CD14-positive monocyte (primary cell): ENCODE measurements at regions not wholly inside any gene's neighbourhood (a gene's known extent, or its start where the extent isn't known, plus 50 kb on each side); places are given as distances from the start of the nearest gene placed in this dataset.

Experiments used
- DNase-seq, 3 donors: peaks; one replicate each; pipeline ENCODE4 v3.0.0-alpha.2; 2011 to 2022
- H2AFZ ChIP-seq: 2 replicates; pipeline ENCODE4 v1.6.0; 2012; ENCODE audit warnings: mild to moderate bottlenecking, low read depth, low read length, inconsistent platforms; ENCODE audit not compliant: insufficient read depth, poor library complexity, severe bottlenecking
- H3K27ac ChIP-seq, 2 donors: 1 replicate in 1 of 2; 2 replicates in 1 of 2; pipeline ENCODE4 v1.5.1; 2012 to 2013; ENCODE audit warnings: low read length in 2 of 2, control low read depth in 1 of 2, inconsistent platforms in 1 of 2, low read depth in 1 of 2, mild to moderate bottlenecking in 1 of 2
- H3K27me3 ChIP-seq, 2 donors: one replicate each; pipeline versions ENCODE4 v1.6.0 to v1.6.1; 2011 to 2013; ENCODE audit warnings: low read length in 2 of 2; ENCODE audit not compliant: control insufficient read depth in 2 of 2, insufficient read depth in 2 of 2
- H3K36me3 ChIP-seq, 2 donors: replicated peaks in 1 of 2; 1 replicate in 1 of 2; 2 replicates in 1 of 2; pipeline versions ENCODE4 v1.5.1 to v1.6.1; 2012 to 2013; ENCODE audit warnings: low read length in 2 of 2, control low read depth in 1 of 2, inconsistent platforms in 1 of 2, mild to moderate bottlenecking in 1 of 2; ENCODE audit not compliant: insufficient read depth in 2 of 2, control insufficient read depth in 1 of 2
- H3K4me1 ChIP-seq, 2 donors: 1 replicate in 1 of 2; 2 replicates in 1 of 2; pipeline versions ENCODE4 v1.5.1 to v1.6.1; 2012 to 2013; ENCODE audit warnings: low read length in 2 of 2, control low read depth in 1 of 2, inconsistent platforms in 1 of 2, mild to moderate bottlenecking in 1 of 2, moderate library complexity in 1 of 2; ENCODE audit not compliant: insufficient read depth in 2 of 2, control insufficient read depth in 1 of 2
- H3K4me2 ChIP-seq: replicated peaks from 2 replicates; pipeline ENCODE3; 2012; ENCODE audit warnings: low read length, moderate library complexity, mild to moderate bottlenecking; ENCODE audit not compliant: poor library complexity, severe bottlenecking; ENCODE audit errors: extremely low read depth
- H3K4me3 ChIP-seq, 3 experiments: fragments of 200-600 bp in 1 of 3; sonication (generic) in 1 of 3; replicated peaks in 1 of 3; 1 replicate in 2 of 3; 2 replicates in 1 of 3; pipeline ENCODE4 v1.5.1; 2011 to 2013; ENCODE audit warnings: low read length in 3 of 3, mild to moderate bottlenecking in 3 of 3, control low read depth in 2 of 3, low read depth in 2 of 3, inconsistent platforms in 1 of 3, moderate library complexity in 1 of 3
- H3K79me2 ChIP-seq: 2 replicates; pipeline ENCODE4 v1.6.0; 2012; ENCODE audit warnings: mild to moderate bottlenecking, control low read depth, inconsistent platforms, low read length, moderate library complexity; ENCODE audit not compliant: insufficient read depth
- H3K9ac ChIP-seq: 2 replicates; pipeline ENCODE4 v1.6.0; 2017; ENCODE audit warnings: low read length, mild to moderate bottlenecking; ENCODE audit not compliant: insufficient read depth, poor library complexity, severe bottlenecking
- H3K9me3 ChIP-seq, 2 donors: replicated peaks in 1 of 2; 1 replicate in 1 of 2; 2 replicates in 1 of 2; pipeline versions ENCODE4 v1.5.1 to v1.6.1; 2012 to 2013; ENCODE audit warnings: low read length in 2 of 2, control low read depth in 1 of 2; ENCODE audit not compliant: control insufficient read depth in 1 of 2, insufficient read depth in 1 of 2
- H4K20me1 ChIP-seq: 2 replicates; pipeline ENCODE4 v1.6.0; 2012; ENCODE audit warnings: mild to moderate bottlenecking, low read length, control low read depth, moderate library complexity; ENCODE audit not compliant: insufficient read depth
- H3K27ac Mint-ChIP-seq, 7 donors: one replicate each; pipeline ENCODE4 v1.8.0; 2020; ENCODE audit warnings: mild to moderate bottlenecking in 7 of 7, mixed read lengths in 7 of 7, moderate library complexity in 6 of 7, inconsistent platforms in 2 of 7
- H3K27me3 Mint-ChIP-seq, 3 donors: one replicate each; pipeline ENCODE4 v1.8.0; 2021 to 2022; ENCODE audit warnings: low read depth in 3 of 3, mild to moderate bottlenecking in 3 of 3, mixed read lengths in 3 of 3, moderate library complexity in 3 of 3, inconsistent platforms in 1 of 3
- H3K36me3 Mint-ChIP-seq, 2 donors: one replicate each; pipeline ENCODE4 v1.8.0; 2020; ENCODE audit warnings: mixed read lengths in 2 of 2, inconsistent platforms in 1 of 2, mild to moderate bottlenecking in 1 of 2
- H3K4me1 Mint-ChIP-seq: one replicate; pipeline ENCODE4 v1.8.0; 2020; ENCODE audit warnings: mild to moderate bottlenecking, mixed read lengths
- H3K4me3 Mint-ChIP-seq, 2 donors: one replicate each; pipeline ENCODE4 v1.8.0; 2020; ENCODE audit warnings: mild to moderate bottlenecking in 2 of 2, mixed read lengths in 2 of 2, moderate library complexity in 1 of 2
- H3K9me3 Mint-ChIP-seq, 7 donors: one replicate each; pipeline ENCODE4 v1.8.0; 2020 to 2022; ENCODE audit warnings: mixed read lengths in 7 of 7, mild to moderate bottlenecking in 6 of 7, moderate library complexity in 6 of 7, inconsistent platforms in 2 of 7
- WGBS: methylation state at CpG from one replicate; pipeline ENCODE4 v1.1.5; 2013; ENCODE audit warnings: missing lambda C conversion rate; ENCODE audit not compliant: insufficient coverage; 5-methylcytosine and 5-hydroxymethylcytosine counted together
- intact Hi-C, 2 donors: fragments of 100-400 bp; cut with micrococcal nuclease; formaldehyde crosslinking; loops; one replicate each; pipeline versions ENCODE4 v1.15.0 to v1.15.1; 2023
- TF ChIP-seq, protein P1 (sequence below): fragments of 200-600 bp; IDR thresholded peaks from one replicate; pipeline ENCODE4 v1.8.0; 2022; ENCODE audit warnings: antibody characterized with exemption, mild to moderate bottlenecking

DNA sequence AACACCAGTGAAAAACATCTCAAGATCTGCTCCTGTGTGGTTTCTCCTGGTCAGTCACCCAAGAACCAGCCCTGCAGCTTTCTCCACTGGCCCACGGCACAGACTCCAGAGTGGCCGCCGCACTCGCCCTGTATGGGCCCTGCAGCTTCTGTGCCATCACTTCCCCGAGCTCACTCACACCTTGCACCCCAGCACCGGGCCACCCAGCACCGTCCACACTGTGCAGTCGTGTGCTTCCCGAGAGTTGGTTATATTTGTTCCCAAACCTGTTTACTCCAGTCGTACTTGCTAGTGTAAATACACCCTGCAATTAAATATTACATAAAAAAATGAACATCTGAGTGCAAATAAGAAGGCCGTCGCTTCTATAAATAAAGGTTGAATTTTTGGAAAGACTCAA lies 341.7 kb downstream of the CDH26 start:
- TF ChIP-seq, protein P1, sequence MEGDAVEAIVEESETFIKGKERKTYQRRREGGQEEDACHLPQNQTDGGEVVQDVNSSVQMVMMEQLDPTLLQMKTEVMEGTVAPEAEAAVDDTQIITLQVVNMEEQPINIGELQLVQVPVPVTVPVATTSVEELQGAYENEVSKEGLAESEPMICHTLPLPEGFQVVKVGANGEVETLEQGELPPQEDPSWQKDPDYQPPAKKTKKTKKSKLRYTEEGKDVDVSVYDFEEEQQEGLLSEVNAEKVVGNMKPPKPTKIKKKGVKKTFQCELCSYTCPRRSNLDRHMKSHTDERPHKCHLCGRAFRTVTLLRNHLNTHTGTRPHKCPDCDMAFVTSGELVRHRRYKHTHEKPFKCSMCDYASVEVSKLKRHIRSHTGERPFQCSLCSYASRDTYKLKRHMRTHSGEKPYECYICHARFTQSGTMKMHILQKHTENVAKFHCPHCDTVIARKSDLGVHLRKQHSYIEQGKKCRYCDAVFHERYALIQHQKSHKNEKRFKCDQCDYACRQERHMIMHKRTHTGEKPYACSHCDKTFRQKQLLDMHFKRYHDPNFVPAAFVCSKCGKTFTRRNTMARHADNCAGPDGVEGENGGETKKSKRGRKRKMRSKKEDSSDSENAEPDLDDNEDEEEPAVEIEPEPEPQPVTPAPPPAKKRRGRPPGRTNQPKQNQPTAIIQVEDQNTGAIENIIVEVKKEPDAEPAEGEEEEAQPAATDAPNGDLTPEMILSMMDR: no peak
- no peaks in the 10 kb centered on the region for H3K9me3 ChIP-seq
- no peak for DNase-seq
- no peaks in the 10 kb centered on the region for H3K79me2 ChIP-seq
- intact Hi-C loops: no loop called here
- no peak overlapping the region for H2AFZ ChIP-seq
- H4K20me1 ChIP-seq: no peaks in the 10 kb centered on the region
- no peaks in the 10 kb centered on the region for H3K4me1 Mint-ChIP-seq
- peaks cover 0 to 1% (median 0%) of the 10 kb centered on the region in 7 donors for H3K9me3 Mint-ChIP-seq
- H3K27ac Mint-ChIP-seq: no peak overlapping the region
- H3K4me1 ChIP-seq: no peaks in the 10 kb centered on the region
- H3K4me3 Mint-ChIP-seq: no peak overlapping the region
- 100% methylated on average over 5 of the region's 12 CpGs for WGBS
- H3K27ac ChIP-seq: no peak overlapping the region
- no peaks in the 10 kb centered on the region for H3K36me3 Mint-ChIP-seq
- no peak overlapping the region for H3K4me3 ChIP-seq
- no peaks in the 10 kb centered on the region for H3K36me3 ChIP-seq
- H3K27me3 Mint-ChIP-seq: peaks cover 2 to 3% (median 2%) of the 10 kb centered on the region in 3 donors
- no peaks in the 10 kb centered on the region for H3K27me3 ChIP-seq
- no peak overlapping the region for H3K9ac ChIP-seq
- no peak overlapping the region for H3K4me2 ChIP-seq

DNA sequence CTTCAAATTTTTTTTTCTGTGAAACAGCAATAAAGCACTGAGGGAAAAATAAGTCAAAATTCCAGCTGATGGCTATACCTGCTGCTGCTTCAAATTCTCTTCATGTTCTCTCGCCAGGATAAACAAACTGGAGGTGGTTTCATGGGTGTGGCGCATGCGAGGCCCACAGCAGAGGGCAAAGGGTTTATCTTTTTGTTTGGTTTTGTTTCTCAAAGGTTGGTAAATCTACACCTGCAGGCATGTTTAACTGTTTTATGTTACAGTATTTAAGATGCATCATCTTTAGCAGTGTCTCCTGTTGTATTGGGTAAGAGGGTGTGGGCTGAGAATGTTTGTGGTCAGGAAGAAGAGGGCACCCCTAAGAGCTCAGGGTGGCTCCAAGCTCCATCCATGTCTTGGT lies 342.2 kb downstream of the CDH26 start:
- Histone ChIP-seq H3K36me3 (no peaks in the 10 kb centered on the region), H3K4me2 (no peak overlapping the region), H3K4me1 (no peaks in the 10 kb centered on the region), H3K4me3 (no peak overlapping the region), H4K20me1 (no peaks in the 10 kb centered on the region), H3K9ac (no peak overlapping the region), H3K79me2 (no peaks in the 10 kb centered on the region), H3K9me3 (no peaks in the 10 kb centered on the region), H3K27ac (no peak overlapping the region), H2AFZ (no peak overlapping the region), H3K27me3 (no peaks in the 10 kb centered on the region)
- Mint-ChIP-seq H3K27me3 (peaks cover 0 to 3% (median 0%) of the 10 kb centered on the region in 3 donors), H3K4me1 (no peaks in the 10 kb centered on the region), H3K4me3 (no peak overlapping the region), H3K27ac (no peak overlapping the region), H3K36me3 (no peaks in the 10 kb centered on the region), H3K9me3 (peaks cover 0 to 1% (median 0%) of the 10 kb centered on the region in 7 donors)
- 100% methylated on average over 1 of the region's 3 CpGs for WGBS
- intact Hi-C loops: no loop called here
- TF ChIP-seq, protein P1: no peak
- no peak for DNase-seq
